HG02885 (cell line): ENCODE measurements at regions not wholly inside any gene's neighbourhood (a gene's known extent, or its start where the extent isn't known, plus 50 kb on each side); places are given as distances from the start of the nearest gene placed in this dataset.
A peak's percentile ranks its signal among the peaks of the same experiment; 100 is the strongest.
"Not testable (repeated sequence)": the region's sequence is repeated elsewhere in the genome, so short reads cannot be mapped to it uniquely, and the experiment has no call there.

Experiments used
- ATAC-seq: cut with Tn5 transposase; IDR thresholded peaks from one replicate; pipeline ENCODE4 v1.9.1; 2021; ENCODE audit warnings: mild to moderate bottlenecking; ENCODE audit not compliant: unreplicated experiment, poor library complexity

GRCh38 chr9:30075451-30076199, 2308.8 kb upstream of the ACO1 start:
- peak; percentile 95 for ATAC-seq

GRCh38 chr9:30078195-30078594, 2306.2 kb upstream of the ACO1 start:
- no peak for ATAC-seq

- ATAC-seq: no peak
Measured at GRCh38 chr9:30089428-30089827, 2295.0 kb upstream of the ACO1 start.

- no peak for ATAC-seq
Measured at GRCh38 chr9:30103647-30104394, 2280.6 kb upstream of the ACO1 start.

- not testable (repeated sequence) for ATAC-seq
Measured at GRCh38 chr9:30107134-30107533, 2277.3 kb upstream of the ACO1 start.

GRCh38 chr9:30116673-30117217, 2267.7 kb upstream of the ACO1 start:
- no peak for ATAC-seq

GRCh38 chr9:30120666-30121065, 2263.8 kb upstream of the ACO1 start:
- ATAC-seq: no peak

GRCh38 chr9:30121611-30122010, 2262.8 kb upstream of the ACO1 start:
- ATAC-seq: no peak

GRCh38 chr9:30125881-30126280, 2258.6 kb upstream of the ACO1 start:
- ATAC-seq: no peak

- no peak for ATAC-seq
Measured at GRCh38 chr9:30127371-30127770, 2257.1 kb upstream of the ACO1 start.

- ATAC-seq: no peak
Measured at GRCh38 chr9:30140407-30140806, 2244.0 kb upstream of the ACO1 start.

- no peak for ATAC-seq
Measured at GRCh38 chr9:30160570-30160969, 2223.9 kb upstream of the ACO1 start.

- ATAC-seq: no peak
Measured at GRCh38 chr9:30172206-30172605, 2212.2 kb upstream of the ACO1 start.

GRCh38 chr9:30178610-30179009, 2205.8 kb upstream of the ACO1 start:
- ATAC-seq: no peak

GRCh38 chr9:30193421-30193820, 2191.0 kb upstream of the ACO1 start:
- no peak for ATAC-seq

GRCh38 chr9:30196941-30197340, 2187.5 kb upstream of the ACO1 start:
- no peak for ATAC-seq

GRCh38 chr9:30197453-30197852, 2187.0 kb upstream of the ACO1 start:
- no peak for ATAC-seq

GRCh38 chr9:30197954-30198353, 2186.5 kb upstream of the ACO1 start:
- ATAC-seq: no peak

- no peak for ATAC-seq
Measured at GRCh38 chr9:30198463-30199309, 2185.8 kb upstream of the ACO1 start.

- no peak for ATAC-seq
Measured at GRCh38 chr9:30201024-30201423, 2183.4 kb upstream of the ACO1 start.

GRCh38 chr9:30235068-30235467, 2149.4 kb upstream of the ACO1 start:
- no peak for ATAC-seq
